Neural progenitor cell (in vitro differentiated cells): ENCODE measurements at regions not wholly inside any gene's neighbourhood (a gene's known extent, or its start where the extent isn't known, plus 50 kb on each side); places are given as distances from the start of the nearest gene placed in this dataset.

Source experiments
- DNase-seq: peaks from one replicate; pipeline ENCODE4 v3.0.0-alpha.2; 2016; ENCODE audit warnings: low spot score
- H2AFZ ChIP-seq: fragments of 200-600 bp; sonication (generic); replicated peaks from 2 replicates; pipeline ENCODE4 v1.6.1; 2016; ENCODE audit warnings: antibody characterized with exemption
- H3F3A ChIP-seq: fragments of 200-600 bp; sonication (generic); 2 replicates; pipeline ENCODE4 v1.6.1; 2016; ENCODE audit warnings: antibody characterized with exemption, low read depth
- H3K27ac ChIP-seq: fragments of 200-600 bp; sonication (generic); 2 replicates; pipeline ENCODE4 v1.5.1; 2016; ENCODE audit warnings: mild to moderate bottlenecking
- H3K27me3 ChIP-seq: fragments of 200-600 bp; sonication (generic); 2 replicates; pipeline ENCODE4 v1.6.1; 2016; ENCODE audit warnings: mild to moderate bottlenecking, moderate library complexity
- H3K36me3 ChIP-seq: fragments of 200-600 bp; sonication (generic); 2 replicates; pipeline ENCODE4 v1.5.1; 2016
- H3K4me1 ChIP-seq: fragments of 200-600 bp; sonication (generic); 2 replicates; pipeline ENCODE4 v1.6.1; 2016; ENCODE audit warnings: mixed run types
- H3K4me2 ChIP-seq: fragments of 200-600 bp; sonication (generic); 2 replicates; pipeline ENCODE4 v1.6.1; 2016
- H3K4me3 ChIP-seq: fragments of 200-600 bp; sonication (generic); 2 replicates; pipeline ENCODE4 v1.5.1; 2016
- H3K79me2 ChIP-seq: fragments of 200-600 bp; sonication (generic); 2 replicates; pipeline ENCODE4 v1.6.1; 2016; ENCODE audit warnings: low read depth
- H3K9ac ChIP-seq: fragments of 200-600 bp; sonication (generic); 2 replicates; pipeline ENCODE4 v1.6.1; 2016
- H3K9me3 ChIP-seq: fragments of 200-600 bp; sonication (generic); 2 replicates; pipeline ENCODE4 v1.5.1; 2016; ENCODE audit warnings: low read depth
- H4K20me1 ChIP-seq: fragments of 200-600 bp; sonication (generic); 2 replicates; pipeline ENCODE4 v1.6.1; 2016; ENCODE audit warnings: low read depth
- H3K27ac Mint-ChIP-seq: 3 replicates; pipeline ENCODE4 v1.8.0; 2021; ENCODE audit warnings: mixed read lengths
- H3K27me3 Mint-ChIP-seq: 2 replicates; pipeline ENCODE4 v1.8.0; 2022; ENCODE audit warnings: low read depth, mild to moderate bottlenecking, inconsistent platforms, moderate library complexity, mixed read lengths; ENCODE audit not compliant: insufficient read depth
- H3K36me3 Mint-ChIP-seq: 3 replicates; pipeline ENCODE4 v1.8.0; 2021; ENCODE audit warnings: mixed read lengths
- H3K4me1 Mint-ChIP-seq: 3 replicates; pipeline ENCODE4 v1.8.0; 2021; ENCODE audit warnings: mixed read lengths
- H3K4me3 Mint-ChIP-seq: 3 replicates; pipeline ENCODE4 v1.8.0; 2021; ENCODE audit warnings: mild to moderate bottlenecking, moderate library complexity, mixed read lengths
- H3K9me3 Mint-ChIP-seq: 3 replicates; pipeline ENCODE4 v1.8.0; 2020; ENCODE audit warnings: mixed read lengths
- CTCF ChIP-seq: fragments of 200-600 bp; sonication (generic); IDR thresholded peaks from 2 replicates; pipeline ENCODE4 v1.5.1; 2017; ENCODE audit warnings: antibody characterized with exemption, mild to moderate bottlenecking
- EZH2 ChIP-seq: fragments of 200-600 bp; sonication (generic); IDR thresholded peaks from 2 replicates; pipeline ENCODE4 v1.6.1; 2017; ENCODE audit warnings: antibody characterized with exemption, mild to moderate bottlenecking, moderate library complexity
- EZH2phosphoT487 ChIP-seq: fragments of 200-600 bp; sonication (generic); IDR thresholded peaks from 2 replicates; pipeline ENCODE4 v1.6.1; 2017; ENCODE audit warnings: antibody characterized with exemption

GRCh38 chr5:165714598-165714997 lies 2209.2 kb downstream of the MAT2B start:
- no peak for TF ChIP-seq EZH2
- no peak for TF ChIP-seq EZH2phosphoT487
- TF ChIP-seq CTCF, result no peak
- no peak overlapping the region for H2AFZ ChIP-seq
- Mint-ChIP-seq H3K9me3 (peaks cover 10% of the 10 kb centered on the region), H3K27ac (no peak overlapping the region), H3K36me3 (peaks cover 8% of the 10 kb centered on the region), H3K27me3 (peaks cover 3% of the 10 kb centered on the region), H3K4me3 (no peak overlapping the region), H3K4me1 (peaks cover 16% of the 10 kb centered on the region)
- no peaks in the 10 kb centered on the region for H3K27me3 ChIP-seq
- no peak overlapping the region for H3K9ac ChIP-seq
- DNase-seq, result no peak
- H3K79me2 ChIP-seq, result no peaks in the 10 kb centered on the region
- no peak overlapping the region for H3K4me3 ChIP-seq
- no peak overlapping the region for H3K4me2 ChIP-seq
- H3K4me1 ChIP-seq, result peaks cover 6% of the 10 kb centered on the region
- no peaks in the 10 kb centered on the region for H3F3A ChIP-seq
- no peaks in the 10 kb centered on the region for H4K20me1 ChIP-seq
- no peak overlapping the region for H3K27ac ChIP-seq
- no peaks in the 10 kb centered on the region for H3K9me3 ChIP-seq
- H3K36me3 ChIP-seq, result no peaks in the 10 kb centered on the region

DNA sequence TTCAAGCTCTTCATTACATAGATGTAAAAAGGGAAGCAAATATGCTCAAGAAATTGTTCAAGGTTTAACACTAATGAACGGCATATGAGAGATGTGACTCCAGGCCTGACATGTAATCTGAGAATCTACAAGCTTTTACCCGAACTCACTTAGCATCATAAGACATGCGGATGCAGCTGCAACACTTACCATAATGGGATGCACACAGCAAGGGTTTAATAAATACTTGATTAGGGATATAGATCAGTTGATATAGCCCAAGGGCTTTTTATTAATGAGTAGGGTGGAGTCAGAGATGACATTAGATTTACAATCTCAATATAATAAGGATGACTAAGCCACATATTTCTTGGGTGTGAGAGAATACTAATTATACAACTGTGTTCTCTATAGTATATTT lies 2215.5 kb downstream of the MAT2B start:
- no peak overlapping the region for H2AFZ ChIP-seq
- peaks cover 10% of the 10 kb centered on the region for H3K36me3 Mint-ChIP-seq
- no peak for DNase-seq

GRCh38 chr5:165722401-165722800 lies 2217.0 kb downstream of the MAT2B start:
- H3K9ac ChIP-seq, result no peak overlapping the region
- no peaks in the 10 kb centered on the region for H3K79me2 ChIP-seq
- no peaks in the 10 kb centered on the region for H3K9me3 ChIP-seq
- Mint-ChIP-seq H3K27ac (peak overlapping the region; percentile 98), H3K27me3 (no peaks in the 10 kb centered on the region), H3K36me3 (peaks cover 10% of the 10 kb centered on the region), H3K4me3 (no peak overlapping the region), H3K4me1 (peaks cover 37% of the 10 kb centered on the region), H3K9me3 (peaks cover 20% of the 10 kb centered on the region)
- no peaks in the 10 kb centered on the region for H3K36me3 ChIP-seq
- H3K4me2 ChIP-seq, result no peak overlapping the region
- no peak overlapping the region for H2AFZ ChIP-seq
- no peaks in the 10 kb centered on the region for H3K27me3 ChIP-seq
- no peak for DNase-seq
- no peaks in the 10 kb centered on the region for H3F3A ChIP-seq
- TF ChIP-seq CTCF, result no peak
- TF ChIP-seq EZH2, result no peak
- TF ChIP-seq EZH2phosphoT487, result no peak
- no peaks in the 10 kb centered on the region for H3K4me1 ChIP-seq
- no peak overlapping the region for H3K4me3 ChIP-seq
- H3K27ac ChIP-seq, result no peak overlapping the region
- no peaks in the 10 kb centered on the region for H4K20me1 ChIP-seq

More for the DNA sequence above, 2215.5 kb downstream of the MAT2B start:
- Histone ChIP-seq H3K36me3 (no peaks in the 10 kb centered on the region), H3K4me3 (no peak overlapping the region), H3K27ac (no peak overlapping the region), H4K20me1 (no peaks in the 10 kb centered on the region), H3K79me2 (no peaks in the 10 kb centered on the region), H3F3A (no peaks in the 10 kb centered on the region), H3K9ac (no peak overlapping the region), H3K27me3 (no peaks in the 10 kb centered on the region), H3K9me3 (no peaks in the 10 kb centered on the region), H3K4me2 (no peak overlapping the region), H3K4me1 (no peaks in the 10 kb centered on the region)
- Mint-ChIP-seq H3K27me3 (no peaks in the 10 kb centered on the region), H3K27ac (peak overlapping the region; percentile 95), H3K4me1 (peaks cover 37% of the 10 kb centered on the region), H3K4me3 (no peak overlapping the region), H3K9me3 (peaks cover 20% of the 10 kb centered on the region)
- no peak for TF ChIP-seq CTCF
- no peak for TF ChIP-seq EZH2
- no peak for TF ChIP-seq EZH2phosphoT487

DNA sequence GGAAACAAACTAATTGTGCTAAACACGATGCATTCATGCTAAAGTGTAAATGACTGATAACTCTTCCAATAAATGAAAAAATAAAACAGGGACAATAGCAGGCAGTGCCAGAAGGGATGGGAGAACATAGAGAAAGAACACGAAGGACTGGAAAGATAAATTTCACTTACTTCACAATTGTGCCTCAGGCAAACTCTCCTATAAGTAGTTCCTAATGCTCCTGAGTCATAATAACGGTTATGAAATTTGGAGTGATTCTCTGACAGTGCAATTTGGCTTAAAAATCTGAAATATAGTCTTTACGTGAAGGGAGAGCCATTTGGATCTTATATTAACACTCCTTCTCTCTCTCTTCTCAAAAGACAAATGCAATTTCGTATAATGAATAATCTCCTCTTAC lies 2218.5 kb downstream of the MAT2B start:
- no peak for DNase-seq
- TF ChIP-seq EZH2, result no peak
- TF ChIP-seq EZH2phosphoT487, result no peak
- TF ChIP-seq CTCF, result no peak
- H3K4me3 ChIP-seq, result no peak overlapping the region
- H4K20me1 ChIP-seq, result no peaks in the 10 kb centered on the region
- no peak overlapping the region for H3K27ac ChIP-seq
- Mint-ChIP-seq H3K36me3 (peaks cover 10% of the 10 kb centered on the region), H3K27me3 (no peaks in the 10 kb centered on the region), H3K4me1 (peaks cover 35% of the 10 kb centered on the region), H3K27ac (peak overlapping the region; percentile 57), H3K9me3 (peaks cover 17% of the 10 kb centered on the region), H3K4me3 (no peak overlapping the region)
- H3K4me1 ChIP-seq, result no peaks in the 10 kb centered on the region
- H3K9ac ChIP-seq, result no peak overlapping the region
- H3K27me3 ChIP-seq, result no peaks in the 10 kb centered on the region
- no peaks in the 10 kb centered on the region for H3K9me3 ChIP-seq
- H2AFZ ChIP-seq, result no peak overlapping the region
- no peaks in the 10 kb centered on the region for H3K79me2 ChIP-seq
- no peak overlapping the region for H3K4me2 ChIP-seq
- H3K36me3 ChIP-seq, result no peaks in the 10 kb centered on the region
- no peaks in the 10 kb centered on the region for H3F3A ChIP-seq
